ENCODE measurements at regions not wholly inside any gene's neighbourhood (a gene's known extent, or its start where the extent isn't known, plus 50 kb on each side); places are given as distances from the start of the nearest gene placed in this dataset.

DNA sequence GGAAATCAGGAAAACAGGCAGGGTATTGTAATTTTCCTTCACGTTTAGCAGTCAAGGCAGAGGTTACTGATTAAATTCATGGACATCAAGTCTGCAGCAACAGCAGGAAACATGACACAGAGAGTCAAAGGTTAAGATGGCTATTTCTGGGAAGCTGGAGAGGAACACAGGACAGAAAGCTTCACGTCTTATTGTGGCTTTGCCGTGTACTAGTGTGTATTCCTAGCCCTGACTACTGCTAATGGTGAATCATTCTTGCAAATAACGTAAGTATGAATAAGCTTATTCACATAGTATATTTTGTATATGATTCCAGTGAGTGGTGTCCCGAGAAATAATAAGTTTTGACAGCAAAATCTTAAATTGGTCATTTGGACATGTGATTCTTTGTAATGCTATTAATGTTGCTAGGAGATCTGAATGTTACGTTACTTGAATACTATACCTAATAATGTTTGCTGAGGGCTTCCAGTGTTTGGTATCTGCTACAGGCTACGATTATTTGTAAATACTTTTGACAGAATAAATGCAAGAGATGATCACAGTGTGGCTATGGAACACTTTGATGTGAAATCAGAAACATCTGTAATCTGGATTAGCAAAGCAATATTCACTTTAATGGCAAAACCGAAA lies 77.4 kb downstream of the DISP1 start:
- intact Hi-C loops (cut with DNase I) = no loop called here
- Histone ChIP-seq H3K27me3 (no peaks in the 10 kb centered on the region), H3K9me3 (no peaks in the 10 kb centered on the region), H3K36me3 (no peaks in the 10 kb centered on the region), H3K4me3 (no peak overlapping the region), H3K4me1 (peaks cover 5% of the 10 kb centered on the region), H3K27ac (no peak overlapping the region)
- no peak for DNase-seq (ENCODE audit: extremely low spot score in 2 of 2)
- TF ChIP-seq, protein P1, sequence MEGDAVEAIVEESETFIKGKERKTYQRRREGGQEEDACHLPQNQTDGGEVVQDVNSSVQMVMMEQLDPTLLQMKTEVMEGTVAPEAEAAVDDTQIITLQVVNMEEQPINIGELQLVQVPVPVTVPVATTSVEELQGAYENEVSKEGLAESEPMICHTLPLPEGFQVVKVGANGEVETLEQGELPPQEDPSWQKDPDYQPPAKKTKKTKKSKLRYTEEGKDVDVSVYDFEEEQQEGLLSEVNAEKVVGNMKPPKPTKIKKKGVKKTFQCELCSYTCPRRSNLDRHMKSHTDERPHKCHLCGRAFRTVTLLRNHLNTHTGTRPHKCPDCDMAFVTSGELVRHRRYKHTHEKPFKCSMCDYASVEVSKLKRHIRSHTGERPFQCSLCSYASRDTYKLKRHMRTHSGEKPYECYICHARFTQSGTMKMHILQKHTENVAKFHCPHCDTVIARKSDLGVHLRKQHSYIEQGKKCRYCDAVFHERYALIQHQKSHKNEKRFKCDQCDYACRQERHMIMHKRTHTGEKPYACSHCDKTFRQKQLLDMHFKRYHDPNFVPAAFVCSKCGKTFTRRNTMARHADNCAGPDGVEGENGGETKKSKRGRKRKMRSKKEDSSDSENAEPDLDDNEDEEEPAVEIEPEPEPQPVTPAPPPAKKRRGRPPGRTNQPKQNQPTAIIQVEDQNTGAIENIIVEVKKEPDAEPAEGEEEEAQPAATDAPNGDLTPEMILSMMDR (IDR thresholded peaks at IDR 0.05) = no peak
- TF ChIP-seq POLR2AphosphoS5 (IDR thresholded peaks at IDR 0.05; ENCODE audit: insufficient read depth in 1 of 2, low read depth in 1 of 2) = no peak
- no peak for TF ChIP-seq POLR2A (IDR thresholded peaks at IDR 0.05)

- H3K9me3 ChIP-seq = no peaks in the 10 kb centered on the region
- no peaks in the 10 kb centered on the region for H3K27me3 ChIP-seq
- no peak for DNase-seq (ENCODE audit: extremely low spot score in 2 of 2)
- H3K27ac ChIP-seq = no peak overlapping the region
- H3K36me3 ChIP-seq = no peaks in the 10 kb centered on the region
- no peak overlapping the region for H3K4me3 ChIP-seq
- H3K4me1 ChIP-seq = peaks cover 5% of the 10 kb centered on the region
- TF ChIP-seq, protein P1 (IDR thresholded peaks at IDR 0.05) = no peak
- TF ChIP-seq POLR2AphosphoS5 (IDR thresholded peaks at IDR 0.05; ENCODE audit: insufficient read depth in 1 of 2, low read depth in 1 of 2) (no peak), POLR2A (IDR thresholded peaks at IDR 0.05) (no peak)
- intact Hi-C loops (cut with DNase I) = no loop called here
Observed at GRCh38 chr1:222893255-222893654, 78.4 kb downstream of the DISP1 start.

- no peak for TF ChIP-seq POLR2AphosphoS5 (IDR thresholded peaks at IDR 0.05; ENCODE audit: insufficient read depth in 1 of 2, low read depth in 1 of 2)
- TF ChIP-seq, protein P1 (IDR thresholded peaks at IDR 0.05) = no peak
- no peak for TF ChIP-seq POLR2A (IDR thresholded peaks at IDR 0.05)
- intact Hi-C loops (cut with DNase I) = no loop called here
Observed at GRCh38 chr1:222894331-222894730, 79.5 kb downstream of the DISP1 start.

GRCh38 chr1:222896630-222897526 lies 82.0 kb downstream of the DISP1 start:
- Histone ChIP-seq H3K4me3 (no peak overlapping the region), H3K4me1 (no peaks in the 10 kb centered on the region), H3K27me3 (no peaks in the 10 kb centered on the region), H3K36me3 (no peaks in the 10 kb centered on the region), H3K9me3 (no peaks in the 10 kb centered on the region), H3K27ac (no peak overlapping the region)
- TF ChIP-seq, protein P1 (IDR thresholded peaks at IDR 0.05) = no peak
- TF ChIP-seq POLR2AphosphoS5 (IDR thresholded peaks at IDR 0.05; ENCODE audit: insufficient read depth in 1 of 2, low read depth in 1 of 2) = no peak
- TF ChIP-seq POLR2A (IDR thresholded peaks at IDR 0.05) = no peak
- intact Hi-C loops (cut with DNase I) = no loop called here
- no peak for DNase-seq (ENCODE audit: extremely low spot score in 2 of 2)

More at GRCh38 chr1:222894331-222894730, 79.5 kb downstream of the DISP1 start:
- Histone ChIP-seq H3K27ac (no peak overlapping the region), H3K27me3 (no peaks in the 10 kb centered on the region), H3K4me1 (peaks cover 5% of the 10 kb centered on the region), H3K9me3 (no peaks in the 10 kb centered on the region), H3K4me3 (no peak overlapping the region), H3K36me3 (no peaks in the 10 kb centered on the region)
- no peak for DNase-seq (ENCODE audit: extremely low spot score in 2 of 2)

Data from vagina (tissue), 2 donors.